Nephron (organoid): ENCODE measurements at regions not wholly inside any gene's neighbourhood (a gene's known extent, or its start where the extent isn't known, plus 50 kb on each side); places are given as distances from the start of the nearest gene placed in this dataset.

Source experiments
- H3K27ac Mint-ChIP-seq, 3 experiments: 2 replicates each; pipeline ENCODE4 v1.8.0; 2020; ENCODE audit warnings: mixed read lengths in 3 of 3, mild to moderate bottlenecking in 2 of 3, moderate library complexity in 1 of 3
- H3K27me3 Mint-ChIP-seq: 2 replicates; pipeline ENCODE4 v1.8.0; 2021; ENCODE audit warnings: low read depth, mild to moderate bottlenecking, moderate library complexity, mixed read lengths
- H3K36me3 Mint-ChIP-seq: 2 replicates; pipeline ENCODE4 v1.8.0; 2020; ENCODE audit warnings: low read depth, mixed read lengths
- H3K4me1 Mint-ChIP-seq: 2 replicates; pipeline ENCODE4 v1.8.0; 2020; ENCODE audit warnings: mixed read lengths
- H3K4me3 Mint-ChIP-seq, 3 experiments: 2 replicates each; pipeline ENCODE4 v1.8.0; 2020; ENCODE audit warnings: mild to moderate bottlenecking in 3 of 3, mixed read lengths in 3 of 3, moderate library complexity in 2 of 3
- H3K9me3 Mint-ChIP-seq: 2 replicates; pipeline ENCODE4 v1.8.0; 2020; ENCODE audit warnings: mixed read lengths
- TF ChIP-seq, protein P1 (sequence below), 3 experiments: fragments of 200-600 bp; sonication (generic); IDR thresholded peaks; one replicate each; pipeline ENCODE4 v1.5.0; 2021; ENCODE audit warnings: antibody characterized with exemption in 3 of 3; ENCODE audit not compliant: unreplicated experiment in 3 of 3

DNA sequence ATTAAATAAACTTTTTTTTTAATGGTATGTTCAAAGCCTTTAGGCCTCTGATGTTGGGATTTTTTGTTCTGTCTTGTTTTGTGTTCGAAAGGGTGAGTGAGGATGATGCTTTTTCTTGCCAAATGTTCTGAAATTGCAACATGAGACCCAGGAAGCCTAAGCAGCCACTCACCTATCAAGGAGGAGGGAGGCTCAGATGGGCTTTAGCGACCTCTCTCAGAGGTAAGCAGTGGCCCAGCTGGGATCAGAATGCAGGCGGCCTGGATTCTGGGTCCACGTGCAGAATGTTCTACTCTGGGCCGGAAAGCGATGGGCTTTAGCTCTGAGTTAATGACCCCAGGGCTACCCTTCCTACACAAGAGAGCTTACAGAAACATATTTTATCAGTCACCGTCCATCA, 386.6 kb downstream of the SOX9 start:
- peaks cover 23% of the 10 kb centered on the region for H3K27me3 Mint-ChIP-seq
- no peak overlapping the region for H3K4me3 Mint-ChIP-seq
- H3K9me3 Mint-ChIP-seq = peaks cover 7% of the 10 kb centered on the region
- H3K27ac Mint-ChIP-seq = peak overlapping the region in 1 of 3 experiments; percentile 21
- H3K4me1 Mint-ChIP-seq = peaks cover 30% of the 10 kb centered on the region
- TF ChIP-seq, protein P1, sequence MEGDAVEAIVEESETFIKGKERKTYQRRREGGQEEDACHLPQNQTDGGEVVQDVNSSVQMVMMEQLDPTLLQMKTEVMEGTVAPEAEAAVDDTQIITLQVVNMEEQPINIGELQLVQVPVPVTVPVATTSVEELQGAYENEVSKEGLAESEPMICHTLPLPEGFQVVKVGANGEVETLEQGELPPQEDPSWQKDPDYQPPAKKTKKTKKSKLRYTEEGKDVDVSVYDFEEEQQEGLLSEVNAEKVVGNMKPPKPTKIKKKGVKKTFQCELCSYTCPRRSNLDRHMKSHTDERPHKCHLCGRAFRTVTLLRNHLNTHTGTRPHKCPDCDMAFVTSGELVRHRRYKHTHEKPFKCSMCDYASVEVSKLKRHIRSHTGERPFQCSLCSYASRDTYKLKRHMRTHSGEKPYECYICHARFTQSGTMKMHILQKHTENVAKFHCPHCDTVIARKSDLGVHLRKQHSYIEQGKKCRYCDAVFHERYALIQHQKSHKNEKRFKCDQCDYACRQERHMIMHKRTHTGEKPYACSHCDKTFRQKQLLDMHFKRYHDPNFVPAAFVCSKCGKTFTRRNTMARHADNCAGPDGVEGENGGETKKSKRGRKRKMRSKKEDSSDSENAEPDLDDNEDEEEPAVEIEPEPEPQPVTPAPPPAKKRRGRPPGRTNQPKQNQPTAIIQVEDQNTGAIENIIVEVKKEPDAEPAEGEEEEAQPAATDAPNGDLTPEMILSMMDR (IDR thresholded peaks at IDR 0.05; ENCODE audit: unreplicated experiment in 3 of 3) = no peak
- H3K36me3 Mint-ChIP-seq = peaks cover 7% of the 10 kb centered on the region

DNA sequence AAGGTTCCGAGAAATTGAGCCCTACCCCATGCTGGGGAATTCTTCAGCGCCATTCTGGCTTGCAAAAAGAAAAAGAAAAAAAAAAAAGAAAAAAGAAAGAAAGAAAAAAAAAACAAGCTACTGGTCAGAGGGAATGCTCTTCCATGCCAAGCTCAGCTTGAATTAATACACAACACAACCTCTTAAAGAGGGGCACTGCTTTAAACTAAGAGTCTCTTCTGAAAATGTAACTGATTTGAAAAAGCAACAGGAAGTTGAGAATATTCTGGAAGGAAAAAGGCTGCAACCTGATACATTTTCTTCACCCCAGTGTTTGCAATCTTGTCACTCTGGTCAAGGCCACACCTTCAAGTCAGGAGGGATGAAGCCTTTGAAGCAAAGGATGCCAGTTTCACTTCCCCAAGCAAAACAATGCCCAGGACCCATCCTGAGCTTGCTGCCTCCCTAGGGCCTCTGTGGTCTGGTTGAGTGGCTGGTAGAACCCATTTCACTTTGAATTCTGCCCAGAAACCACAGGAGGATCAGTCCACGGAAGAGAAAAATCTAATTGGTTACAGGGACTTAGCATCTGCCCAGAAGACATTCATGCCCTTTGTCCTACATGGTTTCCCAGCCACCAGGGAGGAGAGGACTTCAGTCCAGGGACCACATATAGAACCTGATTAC, 389.7 kb downstream of the SOX9 start:
- TF ChIP-seq, protein P1 (IDR thresholded peaks at IDR 0.05; ENCODE audit: unreplicated experiment in 3 of 3) = no peak
- H3K4me1 Mint-ChIP-seq = peaks cover 38% of the 10 kb centered on the region
- H3K4me3 Mint-ChIP-seq = no peak overlapping the region
- H3K9me3 Mint-ChIP-seq = no peaks in the 10 kb centered on the region
- H3K27me3 Mint-ChIP-seq = peaks cover 21% of the 10 kb centered on the region
- H3K27ac Mint-ChIP-seq = peak overlapping the region; percentile 12 to 65 (median 37)
- H3K36me3 Mint-ChIP-seq = no peaks in the 10 kb centered on the region

DNA sequence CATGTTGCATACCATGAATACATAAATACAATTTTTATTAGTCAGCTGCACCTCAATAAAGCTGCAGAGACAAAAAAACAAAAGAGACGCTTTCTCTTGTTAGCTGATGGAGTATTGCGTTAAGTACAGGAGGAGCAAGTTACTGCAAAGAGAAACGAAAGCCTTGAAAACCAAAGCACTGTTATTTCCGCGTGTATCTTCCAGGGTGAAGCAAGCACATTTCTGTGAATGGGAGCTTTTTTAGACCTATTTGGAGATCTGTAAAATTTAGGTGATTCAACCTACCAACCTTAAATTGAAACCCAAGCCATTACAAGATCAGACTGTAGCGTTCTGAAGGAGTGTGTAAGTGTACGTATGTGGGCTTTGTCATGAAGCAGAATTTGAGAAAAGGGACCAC, 390.4 kb downstream of the SOX9 start:
- H3K4me3 Mint-ChIP-seq = no peak overlapping the region
- TF ChIP-seq, protein P1 (IDR thresholded peaks at IDR 0.05; ENCODE audit: unreplicated experiment in 3 of 3) = no peak
- no peak overlapping the region for H3K27ac Mint-ChIP-seq
- no peaks in the 10 kb centered on the region for H3K36me3 Mint-ChIP-seq
- H3K9me3 Mint-ChIP-seq = no peaks in the 10 kb centered on the region
- H3K27me3 Mint-ChIP-seq = peaks cover 18% of the 10 kb centered on the region
- peaks cover 45% of the 10 kb centered on the region for H3K4me1 Mint-ChIP-seq

DNA sequence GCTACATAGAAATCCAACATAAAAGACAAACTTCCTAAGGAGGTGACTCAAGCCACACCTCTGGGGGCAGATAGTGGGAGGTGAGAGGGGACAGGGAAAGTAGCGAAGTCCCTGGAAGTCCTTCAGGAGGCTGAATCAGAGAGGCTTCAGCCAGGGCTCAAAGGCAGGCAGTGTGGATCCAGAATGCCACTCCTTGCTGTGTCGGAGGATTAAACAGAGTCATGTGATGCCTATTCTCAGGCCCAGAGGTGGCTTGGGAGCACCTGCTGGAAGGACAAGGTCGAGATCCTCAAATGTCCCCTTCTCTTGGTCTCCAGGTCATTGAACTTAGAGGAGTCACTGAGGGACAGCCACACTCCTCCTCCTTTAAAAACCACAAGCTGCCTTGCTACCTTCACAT, 391.1 kb downstream of the SOX9 start:
- Mint-ChIP-seq H3K27me3 (peaks cover 18% of the 10 kb centered on the region), H3K9me3 (no peaks in the 10 kb centered on the region), H3K27ac (no peak overlapping the region), H3K4me3 (no peak overlapping the region), H3K36me3 (no peaks in the 10 kb centered on the region), H3K4me1 (peaks cover 48% of the 10 kb centered on the region)
- TF ChIP-seq, protein P1 (IDR thresholded peaks at IDR 0.05; ENCODE audit: unreplicated experiment in 3 of 3) = no peak

DNA sequence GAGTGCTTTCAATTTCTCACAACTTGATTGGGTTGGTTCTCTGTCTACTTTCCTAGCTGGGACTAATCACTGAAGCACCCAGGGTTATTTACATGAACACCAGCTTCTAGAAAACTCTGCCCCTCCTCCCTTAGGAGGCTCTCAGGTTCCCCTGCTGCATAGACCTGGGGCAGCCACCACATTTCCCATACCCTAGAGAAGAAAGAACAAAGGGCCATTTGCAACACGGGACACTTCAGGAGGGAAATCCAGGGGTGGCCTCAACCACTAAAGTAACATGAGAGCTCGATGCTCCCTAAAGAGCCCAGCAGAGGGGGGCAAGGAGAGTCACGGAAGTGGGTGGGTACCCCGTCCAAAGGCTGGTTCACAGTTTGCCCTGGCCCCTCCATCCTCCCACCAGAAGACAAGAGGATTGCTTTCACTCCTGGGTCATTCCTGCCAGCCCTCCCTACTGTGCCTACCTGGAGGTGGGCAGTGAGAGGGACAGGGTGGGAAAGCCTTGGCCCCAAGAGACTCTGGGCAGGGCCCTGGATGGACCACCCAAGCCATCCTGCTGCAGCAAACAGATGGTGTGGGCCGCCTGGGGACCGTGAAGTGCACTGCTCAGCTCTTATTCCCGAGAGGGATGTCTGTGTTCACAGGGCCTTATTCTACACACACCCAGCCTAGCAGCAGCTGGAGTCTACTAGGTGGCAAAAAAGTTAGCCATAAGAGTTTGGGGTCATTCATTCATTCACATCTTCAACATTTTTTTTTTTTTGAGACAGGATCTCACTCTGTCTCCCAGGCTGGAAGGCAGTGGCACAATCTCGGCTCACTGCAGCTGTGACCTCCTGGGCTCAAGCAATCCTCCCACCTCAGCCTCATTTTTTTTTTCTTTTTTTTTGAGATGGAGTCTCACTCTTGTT, 392.1 kb downstream of the SOX9 start:
- Mint-ChIP-seq H3K4me3 (no peak overlapping the region), H3K36me3 (no peaks in the 10 kb centered on the region), H3K27ac (peak overlapping the region in 1 of 3 experiments; percentile 26), H3K4me1 (peaks cover 57% of the 10 kb centered on the region), H3K9me3 (no peaks in the 10 kb centered on the region), H3K27me3 (peaks cover 21% of the 10 kb centered on the region)
- TF ChIP-seq, protein P1 (IDR thresholded peaks at IDR 0.05; ENCODE audit: unreplicated experiment in 3 of 3) = no peak
